Liver (tissue), 8 donors: ENCODE measurements at regions not wholly inside any gene's neighbourhood (a gene's known extent, or its start where the extent isn't known, plus 50 kb on each side); places are given as distances from the start of the nearest gene placed in this dataset.

Source experiments
- DNase-seq: peaks from one replicate; pipeline ENCODE4 v3.0.0-alpha.2; 2017; ENCODE audit warnings: low spot score
- H3K27ac ChIP-seq, 2 donors: one replicate each; pipeline ENCODE4 v1.7.0; 2013; ENCODE audit warnings: inconsistent platforms in 2 of 2, low read length in 2 of 2, control low read depth in 1 of 2, low read depth in 1 of 2, mild to moderate bottlenecking in 1 of 2
- H3K27me3 ChIP-seq, 4 donors: one replicate each; pipeline versions ENCODE4 v1.6.1 to v1.7.0; 2013; ENCODE audit warnings: low read length in 3 of 4, inconsistent platforms in 1 of 4, mild to moderate bottlenecking in 1 of 4, moderate library complexity in 1 of 4; ENCODE audit not compliant: control insufficient read depth in 4 of 4, insufficient read depth in 4 of 4
- H3K36me3 ChIP-seq, 4 donors: one replicate each; pipeline versions ENCODE4 v1.6.1 to v1.7.0; 2013; ENCODE audit warnings: low read length in 3 of 4, mild to moderate bottlenecking in 3 of 4, low read depth in 1 of 4, moderate library complexity in 1 of 4; ENCODE audit not compliant: control insufficient read depth in 4 of 4, insufficient read depth in 3 of 4
- H3K4me1 ChIP-seq, 4 donors: one replicate each; pipeline versions ENCODE4 v1.6.1 to v1.7.0; 2013; ENCODE audit warnings: low read length in 3 of 4, mild to moderate bottlenecking in 3 of 4, moderate library complexity in 1 of 4; ENCODE audit not compliant: control insufficient read depth in 4 of 4, insufficient read depth in 4 of 4
- H3K4me3 ChIP-seq, 3 donors: one replicate each; pipeline versions ENCODE4 v1.6.1 to v1.7.0; 2013; ENCODE audit warnings: low read length in 3 of 3, control low read depth in 1 of 3, low read depth in 1 of 3, mild to moderate bottlenecking in 1 of 3
- H3K9ac ChIP-seq, 2 donors: one replicate each; pipeline ENCODE4 v1.7.0; 2013; ENCODE audit warnings: low read length in 2 of 2, mild to moderate bottlenecking in 2 of 2, moderate library complexity in 2 of 2, control low read depth in 1 of 2, low read depth in 1 of 2
- H3K9me3 ChIP-seq, 4 donors: one replicate each; pipeline versions ENCODE4 v1.6.1 to v1.7.0; 2013; ENCODE audit warnings: low read length in 3 of 4; ENCODE audit not compliant: control insufficient read depth in 4 of 4
- EGR1 ChIP-seq, 2 donors: IDR thresholded peaks; 2 replicates each; pipeline ENCODE4 v1.6.1; 2016 to 2018; ENCODE audit warnings: antibody characterized with exemption in 2 of 2, low read depth in 2 of 2
- FOXA1 ChIP-seq: IDR thresholded peaks from 2 replicates; pipeline ENCODE4 v1.6.1; 2016; ENCODE audit warnings: antibody characterized with exemption
- FOXA2 ChIP-seq: IDR thresholded peaks from 2 replicates; pipeline ENCODE4 v1.6.1; 2016; ENCODE audit warnings: antibody characterized with exemption
- GABPA ChIP-seq, 2 donors: IDR thresholded peaks in 1 of 2; conservative IDR thresholded peaks in 1 of 2; 2 replicates each; pipeline ENCODE4 v1.6.1; 2016; ENCODE audit warnings: antibody characterized with exemption in 2 of 2, mild to moderate bottlenecking in 1 of 2, moderate library complexity in 1 of 2
- HNF4A ChIP-seq, 2 donors: conservative IDR thresholded peaks; 2 replicates each; pipeline ENCODE4 v1.6.1; 2016; ENCODE audit warnings: antibody characterized with exemption in 2 of 2, mild to moderate bottlenecking in 2 of 2
- HNF4G ChIP-seq: IDR thresholded peaks from 2 replicates; pipeline ENCODE4 v1.6.1; 2016; ENCODE audit warnings: antibody characterized with exemption
- JUND ChIP-seq, 2 donors: IDR thresholded peaks; 2 replicates each; pipeline ENCODE4 v1.6.1; 2016; ENCODE audit warnings: antibody characterized with exemption in 2 of 2
- NR2F2 ChIP-seq: IDR thresholded peaks from 2 replicates; pipeline ENCODE4 v1.6.1; 2016; ENCODE audit warnings: antibody characterized with exemption
- RAD21 ChIP-seq, 2 donors: IDR thresholded peaks; 2 replicates each; pipeline ENCODE4 v1.6.1; 2016; ENCODE audit warnings: antibody characterized with exemption in 2 of 2, mild to moderate bottlenecking in 2 of 2
- RXRA ChIP-seq, 2 donors: IDR thresholded peaks; 2 replicates each; pipeline ENCODE4 v1.6.1; 2017 to 2018; ENCODE audit warnings: antibody characterized with exemption in 2 of 2, mild to moderate bottlenecking in 1 of 2
- SP1 ChIP-seq: IDR thresholded peaks from 2 replicates; pipeline ENCODE4 v1.6.1; 2018; ENCODE audit warnings: antibody characterized with exemption, mild to moderate bottlenecking
- TAF1 ChIP-seq: conservative IDR thresholded peaks from 2 replicates; pipeline ENCODE4 v1.6.1; 2016; ENCODE audit warnings: antibody characterized with exemption, mild to moderate bottlenecking
- YY1 ChIP-seq: IDR thresholded peaks from 2 replicates; pipeline ENCODE4 v1.6.1; 2016; ENCODE audit warnings: antibody characterized with exemption, mild to moderate bottlenecking
- WGBS: extraction: QIAGEN DNeasy Blood & Tissue Kit; methylation state at CpG from one replicate; pipeline ENCODE4 v1.1.7; 2013; 5-methylcytosine and 5-hydroxymethylcytosine counted together
- TF ChIP-seq, protein P1 (sequence below): IDR thresholded peaks from 2 replicates; pipeline ENCODE4 v1.6.1; 2016; ENCODE audit warnings: antibody characterized with exemption, mild to moderate bottlenecking
- TF ChIP-seq, protein P2 (sequence below): fragments of 150-350 bp; IDR thresholded peaks from 2 replicates; pipeline ENCODE4 v1.5.1; 2017; ENCODE audit warnings: improper control_type of control experiment, low read depth, low read length; ENCODE audit not compliant: missing input control
- TF ChIP-seq, protein P3 (sequence below): IDR thresholded peaks from 2 replicates; pipeline ENCODE4 v1.6.1; 2016; ENCODE audit warnings: antibody characterized with exemption
- TF ChIP-seq, protein P4 (sequence below): IDR thresholded peaks from 2 replicates; pipeline ENCODE4 v1.6.1; 2016; ENCODE audit warnings: antibody characterized with exemption
- TF ChIP-seq, protein P5 (sequence below): IDR thresholded peaks from 2 replicates; pipeline ENCODE4 v1.6.1; 2016; ENCODE audit warnings: antibody characterized with exemption
- donor health status: healthy.
- donor health status: healthy.
- donor health status: healthy.
- donor health status: healthy.
- donor health status: healthy.

DNA sequence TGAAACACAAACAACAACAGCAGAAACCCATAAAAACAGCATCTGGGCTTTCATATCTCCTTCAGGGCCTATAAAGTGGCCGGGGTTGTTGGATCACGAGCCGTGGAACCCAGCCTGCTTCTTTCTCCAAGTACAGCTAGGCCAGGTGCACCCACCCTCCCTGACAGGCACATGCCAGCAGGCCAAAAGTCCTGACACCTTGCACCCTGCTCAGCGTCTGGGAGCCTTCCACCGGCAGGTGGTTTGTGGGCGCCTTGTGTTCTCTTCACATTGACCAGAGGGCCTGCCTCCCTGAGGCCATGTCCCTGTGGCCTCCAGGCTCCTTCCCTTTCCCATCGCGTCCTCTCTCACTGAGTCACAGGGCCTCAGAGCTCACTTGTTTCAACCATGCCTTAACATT lies 271.6 kb downstream of the ZNF516 start:
- Histone ChIP-seq H3K4me1 (no peaks in the 10 kb centered on the region), H3K9me3 (peaks cover 0 to 7% (median 1%) of the 10 kb centered on the region in 4 donors), H3K9ac (no peak overlapping the region), H3K27ac (no peak overlapping the region), H3K36me3 (no peaks in the 10 kb centered on the region), H3K4me3 (no peak overlapping the region), H3K27me3 (no peaks in the 10 kb centered on the region)
- no peak for DNase-seq
- WGBS = 90% methylated on average over 8 of the region's 8 CpGs
- TF ChIP-seq, protein P1, sequence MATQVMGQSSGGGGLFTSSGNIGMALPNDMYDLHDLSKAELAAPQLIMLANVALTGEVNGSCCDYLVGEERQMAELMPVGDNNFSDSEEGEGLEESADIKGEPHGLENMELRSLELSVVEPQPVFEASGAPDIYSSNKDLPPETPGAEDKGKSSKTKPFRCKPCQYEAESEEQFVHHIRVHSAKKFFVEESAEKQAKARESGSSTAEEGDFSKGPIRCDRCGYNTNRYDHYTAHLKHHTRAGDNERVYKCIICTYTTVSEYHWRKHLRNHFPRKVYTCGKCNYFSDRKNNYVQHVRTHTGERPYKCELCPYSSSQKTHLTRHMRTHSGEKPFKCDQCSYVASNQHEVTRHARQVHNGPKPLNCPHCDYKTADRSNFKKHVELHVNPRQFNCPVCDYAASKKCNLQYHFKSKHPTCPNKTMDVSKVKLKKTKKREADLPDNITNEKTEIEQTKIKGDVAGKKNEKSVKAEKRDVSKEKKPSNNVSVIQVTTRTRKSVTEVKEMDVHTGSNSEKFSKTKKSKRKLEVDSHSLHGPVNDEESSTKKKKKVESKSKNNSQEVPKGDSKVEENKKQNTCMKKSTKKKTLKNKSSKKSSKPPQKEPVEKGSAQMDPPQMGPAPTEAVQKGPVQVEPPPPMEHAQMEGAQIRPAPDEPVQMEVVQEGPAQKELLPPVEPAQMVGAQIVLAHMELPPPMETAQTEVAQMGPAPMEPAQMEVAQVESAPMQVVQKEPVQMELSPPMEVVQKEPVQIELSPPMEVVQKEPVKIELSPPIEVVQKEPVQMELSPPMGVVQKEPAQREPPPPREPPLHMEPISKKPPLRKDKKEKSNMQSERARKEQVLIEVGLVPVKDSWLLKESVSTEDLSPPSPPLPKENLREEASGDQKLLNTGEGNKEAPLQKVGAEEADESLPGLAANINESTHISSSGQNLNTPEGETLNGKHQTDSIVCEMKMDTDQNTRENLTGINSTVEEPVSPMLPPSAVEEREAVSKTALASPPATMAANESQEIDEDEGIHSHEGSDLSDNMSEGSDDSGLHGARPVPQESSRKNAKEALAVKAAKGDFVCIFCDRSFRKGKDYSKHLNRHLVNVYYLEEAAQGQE = no peak
- TF ChIP-seq TAF1 (no peak), HNF4A (conservative IDR thresholded peaks at IDR 0.05) (no peak), NR2F2 (no peak), RXRA (IDR thresholded peaks at IDR 0.05) (no peak), HNF4G (no peak), JUND (IDR thresholded peaks at IDR 0.05) (no peak), GABPA (IDR thresholded peaks at IDR 0.05 in 1 of 2, conservative IDR thresholded peaks at IDR 0.05 in 1 of 2) (no peak), FOXA2 (no peak), YY1 (no peak), EGR1 (IDR thresholded peaks at IDR 0.05; ENCODE audit: low read depth in 2 of 2) (no peak), RAD21 (IDR thresholded peaks at IDR 0.05) (no peak), SP1 (no peak), FOXA1 (no peak)
- TF ChIP-seq, protein P2, sequence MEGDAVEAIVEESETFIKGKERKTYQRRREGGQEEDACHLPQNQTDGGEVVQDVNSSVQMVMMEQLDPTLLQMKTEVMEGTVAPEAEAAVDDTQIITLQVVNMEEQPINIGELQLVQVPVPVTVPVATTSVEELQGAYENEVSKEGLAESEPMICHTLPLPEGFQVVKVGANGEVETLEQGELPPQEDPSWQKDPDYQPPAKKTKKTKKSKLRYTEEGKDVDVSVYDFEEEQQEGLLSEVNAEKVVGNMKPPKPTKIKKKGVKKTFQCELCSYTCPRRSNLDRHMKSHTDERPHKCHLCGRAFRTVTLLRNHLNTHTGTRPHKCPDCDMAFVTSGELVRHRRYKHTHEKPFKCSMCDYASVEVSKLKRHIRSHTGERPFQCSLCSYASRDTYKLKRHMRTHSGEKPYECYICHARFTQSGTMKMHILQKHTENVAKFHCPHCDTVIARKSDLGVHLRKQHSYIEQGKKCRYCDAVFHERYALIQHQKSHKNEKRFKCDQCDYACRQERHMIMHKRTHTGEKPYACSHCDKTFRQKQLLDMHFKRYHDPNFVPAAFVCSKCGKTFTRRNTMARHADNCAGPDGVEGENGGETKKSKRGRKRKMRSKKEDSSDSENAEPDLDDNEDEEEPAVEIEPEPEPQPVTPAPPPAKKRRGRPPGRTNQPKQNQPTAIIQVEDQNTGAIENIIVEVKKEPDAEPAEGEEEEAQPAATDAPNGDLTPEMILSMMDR = no peak
- TF ChIP-seq, protein P3, sequence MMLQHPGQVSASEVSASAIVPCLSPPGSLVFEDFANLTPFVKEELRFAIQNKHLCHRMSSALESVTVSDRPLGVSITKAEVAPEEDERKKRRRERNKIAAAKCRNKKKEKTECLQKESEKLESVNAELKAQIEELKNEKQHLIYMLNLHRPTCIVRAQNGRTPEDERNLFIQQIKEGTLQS = no peak
- TF ChIP-seq, protein P4, sequence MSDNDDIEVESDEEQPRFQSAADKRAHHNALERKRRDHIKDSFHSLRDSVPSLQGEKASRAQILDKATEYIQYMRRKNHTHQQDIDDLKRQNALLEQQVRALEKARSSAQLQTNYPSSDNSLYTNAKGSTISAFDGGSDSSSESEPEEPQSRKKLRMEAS = no peak
- TF ChIP-seq, protein P5, sequence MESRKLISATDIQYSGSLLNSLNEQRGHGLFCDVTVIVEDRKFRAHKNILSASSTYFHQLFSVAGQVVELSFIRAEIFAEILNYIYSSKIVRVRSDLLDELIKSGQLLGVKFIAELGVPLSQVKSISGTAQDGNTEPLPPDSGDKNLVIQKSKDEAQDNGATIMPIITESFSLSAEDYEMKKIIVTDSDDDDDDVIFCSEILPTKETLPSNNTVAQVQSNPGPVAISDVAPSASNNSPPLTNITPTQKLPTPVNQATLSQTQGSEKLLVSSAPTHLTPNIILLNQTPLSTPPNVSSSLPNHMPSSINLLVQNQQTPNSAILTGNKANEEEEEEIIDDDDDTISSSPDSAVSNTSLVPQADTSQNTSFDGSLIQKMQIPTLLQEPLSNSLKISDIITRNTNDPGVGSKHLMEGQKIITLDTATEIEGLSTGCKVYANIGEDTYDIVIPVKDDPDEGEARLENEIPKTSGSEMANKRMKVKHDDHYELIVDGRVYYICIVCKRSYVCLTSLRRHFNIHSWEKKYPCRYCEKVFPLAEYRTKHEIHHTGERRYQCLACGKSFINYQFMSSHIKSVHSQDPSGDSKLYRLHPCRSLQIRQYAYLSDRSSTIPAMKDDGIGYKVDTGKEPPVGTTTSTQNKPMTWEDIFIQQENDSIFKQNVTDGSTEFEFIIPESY = no peak
